ENCODE measurements at regions not wholly inside any gene's neighbourhood (a gene's known extent, or its start where the extent isn't known, plus 50 kb on each side); places are given as distances from the start of the nearest gene placed in this dataset.
"Not testable (repeated sequence)": the region's sequence is repeated elsewhere in the genome, so short reads cannot be mapped to it uniquely, and the experiment has no call there.

GRCh38 chr1:96588416-96588995 lies 133.1 kb upstream of the PTBP2 start:
- Histone ChIP-seq H3K4me2 (ENCODE audit: insufficient read depth, low read length) (no peak overlapping the region), H3K4me3 (ENCODE audit: insufficient read depth, low read length) (no peak overlapping the region), H3K9me3 (ENCODE audit: low read depth, low read length) (no peaks in the 10 kb centered on the region), H3K4me1 (ENCODE audit: insufficient read depth, low read length) (no peaks in the 10 kb centered on the region), H3K27ac (ENCODE audit: low read depth, low read length) (no peak overlapping the region), H4K20me1 (ENCODE audit: insufficient read depth, low read length) (no peaks in the 10 kb centered on the region), H3K79me2 (ENCODE audit: insufficient read depth, low read length) (no peaks in the 10 kb centered on the region), H3K36me3 (ENCODE audit: insufficient read depth, low read length) (no peaks in the 10 kb centered on the region), H2AFZ (ENCODE audit: low read length) (no peak overlapping the region), H3K27me3 (ENCODE audit: insufficient read depth, low read length) (no peaks in the 10 kb centered on the region)
- no peak for TF ChIP-seq CTCF (IDR thresholded peaks at IDR 0.05; ENCODE audit: extremely low read depth, low read depth, low read length)
- peak; percentile 35 for DNase-seq (ENCODE audit: insufficient read length, low spot score, missing footprints)

GRCh38 chr1:96595530-96595929 lies 126.1 kb upstream of the PTBP2 start:
- not testable (repeated sequence) for H3K4me3 ChIP-seq (ENCODE audit: insufficient read depth, low read length); H4K20me1 ChIP-seq (ENCODE audit: insufficient read depth, low read length); H3K27ac ChIP-seq (ENCODE audit: low read depth, low read length); H2AFZ ChIP-seq (ENCODE audit: low read length); H3K4me2 ChIP-seq (ENCODE audit: insufficient read depth, low read length); H3K79me2 ChIP-seq (ENCODE audit: insufficient read depth, low read length); DNase-seq (ENCODE audit: insufficient read length, low spot score, missing footprints); H3K27me3 ChIP-seq (ENCODE audit: insufficient read depth, low read length); H3K9me3 ChIP-seq (ENCODE audit: low read depth, low read length); H3K36me3 ChIP-seq (ENCODE audit: insufficient read depth, low read length)
- H3K4me1 ChIP-seq (ENCODE audit: insufficient read depth, low read length) = peaks cover 10% of the 10 kb centered on the region

- DNase-seq (ENCODE audit: insufficient read length, low spot score, missing footprints) = peak; percentile 73
- H3K79me2 ChIP-seq (ENCODE audit: insufficient read depth, low read length) = no peaks in the 10 kb centered on the region
- H3K9me3 ChIP-seq (ENCODE audit: low read depth, low read length) = no peaks in the 10 kb centered on the region
- peaks cover 10% of the 10 kb centered on the region for H3K4me1 ChIP-seq (ENCODE audit: insufficient read depth, low read length)
- TF ChIP-seq CTCF (IDR thresholded peaks at IDR 0.05; ENCODE audit: extremely low read depth, low read depth, low read length) = peak; percentile 49
- H3K4me3 ChIP-seq (ENCODE audit: insufficient read depth, low read length) = no peak overlapping the region
- no peaks in the 10 kb centered on the region for H3K27me3 ChIP-seq (ENCODE audit: insufficient read depth, low read length)
- no peak overlapping the region for H3K27ac ChIP-seq (ENCODE audit: low read depth, low read length)
- no peak overlapping the region for H2AFZ ChIP-seq (ENCODE audit: low read length)
- no peaks in the 10 kb centered on the region for H3K36me3 ChIP-seq (ENCODE audit: insufficient read depth, low read length)
- no peak overlapping the region for H3K4me2 ChIP-seq (ENCODE audit: insufficient read depth, low read length)
- no peaks in the 10 kb centered on the region for H4K20me1 ChIP-seq (ENCODE audit: insufficient read depth, low read length)
These were observed 125.2 kb upstream of the PTBP2 start for GRCh38 chr1:96596226-96596922.

- H3K4me2 ChIP-seq (ENCODE audit: insufficient read depth, low read length) = no peak overlapping the region
These were observed 124.4 kb upstream of the PTBP2 start for GRCh38 chr1:96597218-96597617.

More at GRCh38 chr1:96597218-96597617, 124.4 kb upstream of the PTBP2 start:
- no peak for DNase-seq (ENCODE audit: insufficient read length, low spot score, missing footprints)
- Histone ChIP-seq H3K9me3 (ENCODE audit: low read depth, low read length) (no peaks in the 10 kb centered on the region), H3K27ac (ENCODE audit: low read depth, low read length) (no peak overlapping the region), H3K79me2 (ENCODE audit: insufficient read depth, low read length) (no peaks in the 10 kb centered on the region), H3K4me3 (ENCODE audit: insufficient read depth, low read length) (no peak overlapping the region), H3K4me1 (ENCODE audit: insufficient read depth, low read length) (peaks cover 10% of the 10 kb centered on the region), H3K27me3 (ENCODE audit: insufficient read depth, low read length) (no peaks in the 10 kb centered on the region), H4K20me1 (ENCODE audit: insufficient read depth, low read length) (no peaks in the 10 kb centered on the region), H2AFZ (ENCODE audit: low read length) (no peak overlapping the region), H3K36me3 (ENCODE audit: insufficient read depth, low read length) (no peaks in the 10 kb centered on the region)
- no peak for TF ChIP-seq CTCF (IDR thresholded peaks at IDR 0.05; ENCODE audit: extremely low read depth, low read depth, low read length)
